ENCODE measurements at regions not wholly inside any gene's neighbourhood (a gene's known extent, or its start where the extent isn't known, plus 50 kb on each side); places are given as distances from the start of the nearest gene placed in this dataset.
A peak's percentile ranks its signal among the peaks of the same experiment; 100 is the strongest.

- Histone ChIP-seq H3K9ac (ENCODE audit: low read length) (no peak overlapping the region), H3K36me3 (ENCODE audit: control insufficient read depth in 1 of 2, insufficient read depth in 2 of 2, low read length in 2 of 2) (no peaks in the 10 kb centered on the region), H3K4me2 (ENCODE audit: low read length) (no peak overlapping the region), H3K9me3 (ENCODE audit: control insufficient read depth in 1 of 2, insufficient read depth in 1 of 2, low read depth in 1 of 2, low read length in 2 of 2) (no peaks in the 10 kb centered on the region), H3K9me2 (ENCODE audit: insufficient read depth) (no peaks in the 10 kb centered on the region), H3K27me3 (ENCODE audit: insufficient read depth, low read length) (no peaks in the 10 kb centered on the region), H3K79me2 (ENCODE audit: insufficient read depth, low read length) (no peaks in the 10 kb centered on the region), H3K4me1 (ENCODE audit: control insufficient read depth in 1 of 2, insufficient read depth in 2 of 2, low read length in 2 of 2) (no peaks in the 10 kb centered on the region), H4K20me1 (ENCODE audit: insufficient read depth) (no peaks in the 10 kb centered on the region), H3K27ac (ENCODE audit: low read depth, low read length) (no peak overlapping the region), H3K4me3 (replicated peaks in 1 of 2; ENCODE audit: low read depth in 1 of 2, low read length in 2 of 2) (no peak overlapping the region), H2AFZ (ENCODE audit: low read depth, low read length, poor library complexity, severe bottlenecking) (no peak overlapping the region)
- peak; percentile 27; the same call in 1 of the 2 replicates for ATAC-seq
- no peak for TF ChIP-seq FOSL1 (IDR thresholded peaks at IDR 0.05; ENCODE audit: low read depth)
- TF ChIP-seq ATF3 (IDR thresholded peaks at IDR 0.05): no peak
- TF ChIP-seq ELF1 (IDR thresholded peaks at IDR 0.05; ENCODE audit: borderline replicate concordance, low read depth): no peak
- no peak for TF ChIP-seq TCF7L2 (IDR thresholded peaks at IDR 0.05; ENCODE audit: borderline replicate concordance, extremely low read depth, insufficient read depth, insufficient read length)
- TF ChIP-seq SP1 (IDR thresholded peaks at IDR 0.05; ENCODE audit: low read depth): no peak
- TF ChIP-seq EZH2phosphoT487 (IDR thresholded peaks at IDR 0.05; ENCODE audit: borderline replicate concordance): no peak
- TF ChIP-seq POLR2AphosphoS5 (IDR thresholded peaks at IDR 0.05; ENCODE audit: low read depth, low read length): no peak
- TF ChIP-seq MAX (IDR thresholded peaks at IDR 0.05): no peak
- TF ChIP-seq RAD21 (IDR thresholded peaks at IDR 0.05; ENCODE audit: low read depth): no peak
- TF ChIP-seq REST (IDR thresholded peaks at IDR 0.05; ENCODE audit: low read depth): no peak
- no peak for TF ChIP-seq CEBPB (IDR thresholded peaks at IDR 0.05; ENCODE audit: low read depth)
- TF ChIP-seq ZNF274 (IDR thresholded peaks at IDR 0.05; ENCODE audit: low read depth, low read length): no peak
- no peak for TF ChIP-seq ZBTB33 (IDR thresholded peaks at IDR 0.05; ENCODE audit: extremely low read depth, insufficient replicate concordance, low read length)
- TF ChIP-seq EGR1 (IDR thresholded peaks at IDR 0.05; ENCODE audit: low read depth): no peak
- TF ChIP-seq CBX3 (IDR thresholded peaks at IDR 0.05; ENCODE audit: low read depth): no peak
- TF ChIP-seq SIN3A (IDR thresholded peaks at IDR 0.05; ENCODE audit: low read depth): no peak
- TF ChIP-seq POLR2A (IDR thresholded peaks at IDR 0.05; ENCODE audit: borderline replicate concordance, extremely low read depth, insufficient read depth, insufficient read length): no peak
- no peak for TF ChIP-seq CTCF (IDR thresholded peaks at IDR 0.05 in 2 of 3, conservative IDR thresholded peaks at IDR 0.05 in 1 of 3; ENCODE audit: borderline replicate concordance in 1 of 3, insufficient read depth in 1 of 3, low read depth in 2 of 3, low read length in 2 of 3)
- CTCF ChIA-PET: interaction anchor here (0.7 kb wide), 1 partner anchor 177 kb away, joined by 3 read pairs; no protein-coding TSS in a partner anchor
- BruUV-seq (replicated peaks): no TSS peak
- POLR2A ChIA-PET: no interaction called here
- RAD21 ChIA-PET (ENCODE audit: low non-redundant PET in 1 of 2, low total read pairs in 2 of 2, uncharacterized antibody in 2 of 2, unreplicated experiment in 2 of 2): no interaction called here
- intact Hi-C loops (cut with micrococcal nuclease): no loop called here
- DNase-seq (ENCODE audit: low read depth, low spot score): no peak
Measured at GRCh38 chr6:106820412-106820852, 154.1 kb downstream of the CD24 start.
